K562 (cell line): ENCODE measurements at regions not wholly inside any gene's neighbourhood (a gene's known extent, or its start where the extent isn't known, plus 50 kb on each side); places are given as distances from the start of the nearest gene placed in this dataset.

Experiments used
- ATAC-seq: fragments of 200-7000 bp; cut with Tn5 transposase; 3 replicates; pipeline ENCODE4 v1.9.1; 2020; ENCODE audit warnings: moderate library complexity
- BruUV-seq: library from RNA; stranded (reverse); fragments of 400-500 nt; replicated peaks from 2 replicates; lab custom pipeline; 2021; lab: Mats Ljungman, UMichigan
- CTCF ChIA-PET: fragments of 300-600 bp; formaldehyde crosslinking; extraction: SDS; loops from one replicate; lab custom pipeline; 2021; ENCODE audit warnings: low intra/inter-chr PET ratio; lab: Yijun Ruan, JAX
- POLR2A ChIA-PET: fragments of 300-600, 350-650 bp; sonication (Branson Sonifier 250); formaldehyde crosslinking; extraction: SDS; loops from one replicate; lab custom pipeline; 2021; ENCODE audit warnings: antibody characterized with exemption, inconsistent platforms; lab: Yijun Ruan, JAX
- DNase-seq, 4 experiments: peaks; one replicate each; pipeline versions ENCODE4 v3.0.0 to v3.0.0-alpha.2; 2011 to 2018; ENCODE audit warnings: low spot score in 3 of 4, mixed read lengths in 3 of 4; ENCODE audit errors: extremely low read depth in 1 of 4
- FAIRE-seq: peaks from 2 replicates; lab custom pipeline; 2011; peaks lifted over from hg19 to GRCh38; lab: Jason Lieb, UNC
- H2AFZ ChIP-seq: 2 replicates; pipeline ENCODE4 v1.6.0; 2011; ENCODE audit warnings: low read depth, low read length, control low read depth, inconsistent platforms
- H3K27ac ChIP-seq: fragments of 200-600 bp; 3 replicates; pipeline ENCODE4 v1.8.0; 2011; ENCODE audit warnings: low read depth, mild to moderate bottlenecking, control low read depth, inconsistent platforms, low read length, moderate library complexity, mixed read lengths; ENCODE audit errors: extremely low read depth
- H3K27me3 ChIP-seq, 2 experiments: fragments of 300-600 bp in 1 of 2; 2 replicates in 1 of 2; 3 replicates in 1 of 2; pipeline versions ENCODE4 v1.6.0 to v1.8.0; 2011; ENCODE audit warnings: inconsistent platforms in 2 of 2, low read length in 2 of 2, mild to moderate bottlenecking in 1 of 2, mixed read lengths in 1 of 2, moderate library complexity in 1 of 2; ENCODE audit not compliant: control insufficient read depth in 2 of 2, insufficient read depth in 2 of 2
- H3K36me3 ChIP-seq: fragments of 300-600 bp; 3 replicates; pipeline ENCODE4 v1.8.0; 2011; ENCODE audit warnings: mild to moderate bottlenecking, low read length, inconsistent platforms; ENCODE audit not compliant: control insufficient read depth, insufficient read depth
- H3K4me1 ChIP-seq, 2 experiments: fragments of 200-600 bp in 1 of 2; replicated peaks in 1 of 2; 2 replicates in 1 of 2; 3 replicates in 1 of 2; pipeline versions ENCODE4 v1.5.1 to v1.8.0; 2011; ENCODE audit warnings: inconsistent platforms in 2 of 2, low read length in 2 of 2, mild to moderate bottlenecking in 1 of 2, mixed read lengths in 1 of 2, moderate library complexity in 1 of 2; ENCODE audit not compliant: control insufficient read depth in 2 of 2, insufficient read depth in 2 of 2
- H3K4me2 ChIP-seq: 2 replicates; pipeline ENCODE4 v1.6.1; 2011; ENCODE audit warnings: low read length, control low read depth, inconsistent platforms, mixed read lengths; ENCODE audit not compliant: insufficient read depth
- H3K4me3 ChIP-seq: fragments of 200-600 bp; sonication (generic), shearing (Covaris generic); 2 replicates; pipeline ENCODE4 v1.5.1; 2016; ENCODE audit warnings: control low read depth, inconsistent platforms
- H3K79me2 ChIP-seq: fragments of 200-600 bp; 3 replicates; pipeline ENCODE4 v1.8.0; 2011; ENCODE audit warnings: low read length, inconsistent platforms; ENCODE audit not compliant: control insufficient read depth, insufficient read depth
- H3K9ac ChIP-seq, 2 experiments: 2 replicates each; pipeline versions ENCODE4 v1.6.0 to v1.6.1; 2011; ENCODE audit warnings: low read depth in 2 of 2, low read length in 2 of 2, control low read depth in 1 of 2, inconsistent platforms in 1 of 2, mild to moderate bottlenecking in 1 of 2, mixed read lengths in 1 of 2; ENCODE audit not compliant: insufficient read depth in 1 of 2
- H3K9me1 ChIP-seq: one replicate; pipeline ENCODE4 v1.6.0; 2011; ENCODE audit warnings: inconsistent platforms, mild to moderate bottlenecking, low read length, moderate library complexity; ENCODE audit not compliant: control insufficient read depth, insufficient read depth
- H3K9me3 ChIP-seq: replicated peaks from 2 replicates; pipeline ENCODE4 v1.5.1; 2011; ENCODE audit warnings: low read depth, low read length, inconsistent platforms; ENCODE audit not compliant: control insufficient read depth, insufficient read depth
- H4K20me1 ChIP-seq: replicated peaks from 2 replicates; pipeline ENCODE4 v1.6.1; 2011; ENCODE audit warnings: low read length, inconsistent platforms, mixed read lengths; ENCODE audit not compliant: control insufficient read depth, insufficient read depth
- C11orf30 ChIP-seq: fragments of 450-650 bp; IDR thresholded peaks from 2 replicates; pipeline ENCODE4 v1.6.1; 2016; ENCODE audit warnings: low read depth, mild to moderate bottlenecking
- MEF2A ChIP-seq: IDR thresholded peaks from 2 replicates; pipeline ENCODE4 v1.6.1; 2011; ENCODE audit warnings: low read depth, mild to moderate bottlenecking, low read length, moderate library complexity; ENCODE audit not compliant: control insufficient read depth
- NCOA1 ChIP-seq: fragments of 450-650 bp; IDR thresholded peaks from 2 replicates; pipeline ENCODE4 v1.6.1; 2016; ENCODE audit warnings: low read depth
- PHF8 ChIP-seq: fragments of 200-600 bp; sonication (generic); IDR thresholded peaks from 2 replicates; pipeline ENCODE4 v1.6.1; 2012; ENCODE audit warnings: mixed run types, mild to moderate bottlenecking, inconsistent platforms, low read length, moderate library complexity, borderline replicate concordance
- RHOXF2B ChIP-seq: fragments of 250-450 bp; sonication (Bioruptor Pico); conservative IDR thresholded peaks from 2 replicates; pipeline ENCODE4 v1.5.1; 2021
- SMARCA4 ChIP-seq: fragments of 450-650 bp; IDR thresholded peaks from 2 replicates; pipeline ENCODE4 v1.6.1; 2016
- TAF15 ChIP-seq: fragments of 200-400 bp; formaldehyde crosslinking; IDR thresholded peaks from 2 replicates; pipeline ENCODE4 v1.6.1; 2017; ENCODE audit warnings: mild to moderate bottlenecking, low read depth, low read length, moderate library complexity
- YY1 ChIP-seq, 3 experiments: IDR thresholded peaks; 2 replicates each; pipeline ENCODE4 v1.6.1; 2011; ENCODE audit warnings: low read length in 2 of 3, mild to moderate bottlenecking in 2 of 3, moderate library complexity in 2 of 3, borderline replicate concordance in 1 of 3, control low read depth in 1 of 3, low read depth in 1 of 3; ENCODE audit not compliant: insufficient read depth in 3 of 3, insufficient replicate concordance in 2 of 3, control insufficient read depth in 1 of 3, insufficient read length in 1 of 3; ENCODE audit errors: extremely low read depth in 1 of 3
- ZBTB1 ChIP-seq: sonication (generic); formaldehyde crosslinking; IDR thresholded peaks from 2 replicates; pipeline ENCODE4 v1.8.1; 2023; ENCODE audit warnings: missing genetic modification reagents, low read depth, mild to moderate bottlenecking, borderline replicate concordance
- ZNF24 ChIP-seq: fragments of 450-650 bp; IDR thresholded peaks from 2 replicates; pipeline ENCODE4 v1.6.1; 2016
- ZNF431 ChIP-seq: sonication (generic); formaldehyde crosslinking; IDR thresholded peaks from 2 replicates; pipeline ENCODE4 v1.8.0; 2022; ENCODE audit warnings: mild to moderate bottlenecking, missing genetic modification reagents
- WGBS: fragments of 100-300 bp; shearing (Covaris generic); methylation state at CpG from one replicate; pipeline ENCODE4 v1.1.6; 2016; ENCODE audit warnings: low coverage, mixed read lengths; ENCODE audit not compliant: insufficient coverage; ENCODE audit errors: missing lambda C conversion rate; 5-methylcytosine and 5-hydroxymethylcytosine counted together
- in situ Hi-C: fragments of 300-500 bp; cut with MboI; formaldehyde crosslinking; loops from 4 replicates; pipeline ENCODE4 v1.15.0; 2018; ENCODE audit warnings: inconsistent platforms, mixed read lengths
- intact Hi-C: fragments of 100-400 bp; cut with micrococcal nuclease; formaldehyde crosslinking; loops from 2 replicates; pipeline ENCODE4 v1.14.2; 2022
- TF ChIP-seq, protein P1 (sequence below): sonication (generic); formaldehyde crosslinking; IDR thresholded peaks from 2 replicates; pipeline ENCODE4 v1.8.0; 2022; ENCODE audit warnings: mild to moderate bottlenecking, missing genetic modification reagents
- TF ChIP-seq, protein P2 (sequence below): fragments of 450-650 bp; formaldehyde crosslinking; IDR thresholded peaks from 2 replicates; pipeline ENCODE4 v1.4.0; 2020; ENCODE audit warnings: mild to moderate bottlenecking, moderate library complexity
- TF ChIP-seq, protein P3 (sequence below): IDR thresholded peaks from 2 replicates; pipeline ENCODE4 v1.6.1; 2014; ENCODE audit warnings: antibody characterized with exemption
- TF ChIP-seq, protein P4 (sequence below): IDR thresholded peaks from 2 replicates; pipeline ENCODE4 v1.6.1; 2011; ENCODE audit not compliant: insufficient read length; ENCODE audit errors: extremely low read depth

DNA sequence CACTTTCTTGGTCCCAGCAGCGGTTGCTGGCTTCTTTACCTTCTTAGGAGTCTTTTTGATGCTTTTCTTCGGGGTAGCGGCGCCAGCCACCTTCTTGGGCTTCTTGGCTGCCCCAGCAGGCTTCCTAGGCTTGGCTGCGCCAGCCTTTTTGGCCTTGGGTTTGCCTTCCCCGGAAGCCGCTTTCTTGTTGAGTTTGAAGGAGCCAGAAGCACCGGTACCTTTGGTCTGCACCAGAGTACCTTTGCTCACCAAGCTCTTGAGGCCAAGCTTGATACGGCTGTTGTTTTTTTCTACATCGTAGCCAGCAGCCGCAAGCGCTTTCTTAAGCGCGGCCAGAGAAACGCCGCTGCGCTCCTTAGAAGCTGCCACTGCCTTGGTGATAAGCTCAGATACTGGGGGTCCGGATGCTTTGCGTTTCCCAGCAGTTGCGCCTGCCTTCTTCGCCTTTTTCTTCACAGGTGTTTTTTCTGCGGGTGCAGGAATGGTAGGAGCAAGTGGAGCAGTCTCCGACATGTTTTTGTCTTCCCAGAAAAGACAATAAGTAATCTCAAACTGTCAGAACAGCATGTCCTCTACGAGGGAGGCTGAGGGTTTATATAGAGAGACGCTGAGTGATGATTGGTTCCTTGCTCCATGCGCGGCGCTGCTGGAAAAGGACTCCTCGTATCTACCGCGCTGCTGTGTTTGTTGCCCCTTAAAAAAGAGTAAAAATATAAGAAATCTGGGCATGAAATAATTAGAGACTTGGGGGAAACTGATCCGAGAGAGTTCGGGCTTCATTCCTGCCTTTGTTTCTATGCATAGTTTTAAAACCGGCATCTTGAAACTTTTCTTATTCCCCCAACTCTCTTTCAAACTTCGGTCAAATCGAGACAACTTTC, 130.3 kb upstream of the BTN3A2 start:
- peak overlapping the region; percentile 77 to 93 for H3K9ac ChIP-seq
- no peaks in the 10 kb centered on the region for H4K20me1 ChIP-seq
- intact Hi-C loops (loop anchor here (1.0 kb wide), 1 partner anchor 18 kb away; a partner anchor contains a TSS), in situ Hi-C loops (no loop called here)
- BruUV-seq: TSS peak; percentile 79
- H3K4me1 ChIP-seq: peaks cover 16 to 20% of the 10 kb centered on the region in 2 experiments; a peak in 4 of 5 replicates
- peaks cover 23% of the 10 kb centered on the region for H3K79me2 ChIP-seq
- CTCF ChIA-PET: no interaction called here
- no peaks in the 10 kb centered on the region for H3K9me3 ChIP-seq
- under 1% methylated on average over 36 of the region's 36 CpGs for WGBS
- ATAC-seq (peak; percentile 89), DNase-seq (peak; percentile 71 to 93 (median 83)), FAIRE-seq (peak; percentile 92)
- POLR2A ChIA-PET: interaction anchor here (0.6 to 6.9 kb wide), 38 partner anchors 8 to 915 kb away, joined by 3 to 147 read pairs (median 4); a partner anchor contains a TSS
- peak overlapping the region; percentile 73 for H3K27ac ChIP-seq
- H3K4me2 ChIP-seq: peak overlapping the region; percentile 85
- no peaks in the 10 kb centered on the region for H3K36me3 ChIP-seq
- no peaks in the 10 kb centered on the region for H3K27me3 ChIP-seq
- peak overlapping the region; percentile 94 for H2AFZ ChIP-seq
- H3K9me1 ChIP-seq: no peaks in the 10 kb centered on the region
- H3K4me3 ChIP-seq: peak overlapping the region; percentile 40
- TF ChIP-seq RHOXF2B (CRISPR knock-in tag) (no peak), TAF15 (no peak), YY1 (IDR thresholded peaks at IDR 0.05; ENCODE audit: borderline replicate concordance in 1 of 3, control insufficient read depth in 1 of 3, extremely low read depth in 1 of 3, insufficient read depth in 3 of 3, insufficient read length in 1 of 3, insufficient replicate concordance in 2 of 3, low read depth in 1 of 3, low read length in 2 of 3) (peak in 2 of 3 experiments; percentile 65 to 72), ZNF24 (0 out of 2 replicates have a peak, but pooled peaks have one; percentile 10), ZNF431 (CRISPR knock-in tag) (0 out of 2 replicates have a peak, but pooled peaks have one; percentile 30), SMARCA4 (peak; percentile 64), PHF8 (peak; percentile 54; the same call in 1 of the 2 replicates), C11orf30 (0 out of 2 replicates have a peak, but pooled peaks have one; percentile 11), MEF2A (peak; percentile 2; the same call in 1 of the 2 replicates), NCOA1 (0 out of 2 replicates have a peak, but pooled peaks have one; percentile 18), ZBTB1 (CRISPR knock-in tag) (no peak)
- TF ChIP-seq, protein P1, sequence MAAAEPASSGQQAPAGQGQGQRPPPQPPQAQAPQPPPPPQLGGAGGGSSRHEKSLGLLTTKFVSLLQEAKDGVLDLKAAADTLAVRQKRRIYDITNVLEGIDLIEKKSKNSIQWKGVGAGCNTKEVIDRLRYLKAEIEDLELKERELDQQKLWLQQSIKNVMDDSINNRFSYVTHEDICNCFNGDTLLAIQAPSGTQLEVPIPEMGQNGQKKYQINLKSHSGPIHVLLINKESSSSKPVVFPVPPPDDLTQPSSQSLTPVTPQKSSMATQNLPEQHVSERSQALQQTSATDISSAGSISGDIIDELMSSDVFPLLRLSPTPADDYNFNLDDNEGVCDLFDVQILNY: no peak; the same call in none of the 2 replicates
- TF ChIP-seq, protein P2, sequence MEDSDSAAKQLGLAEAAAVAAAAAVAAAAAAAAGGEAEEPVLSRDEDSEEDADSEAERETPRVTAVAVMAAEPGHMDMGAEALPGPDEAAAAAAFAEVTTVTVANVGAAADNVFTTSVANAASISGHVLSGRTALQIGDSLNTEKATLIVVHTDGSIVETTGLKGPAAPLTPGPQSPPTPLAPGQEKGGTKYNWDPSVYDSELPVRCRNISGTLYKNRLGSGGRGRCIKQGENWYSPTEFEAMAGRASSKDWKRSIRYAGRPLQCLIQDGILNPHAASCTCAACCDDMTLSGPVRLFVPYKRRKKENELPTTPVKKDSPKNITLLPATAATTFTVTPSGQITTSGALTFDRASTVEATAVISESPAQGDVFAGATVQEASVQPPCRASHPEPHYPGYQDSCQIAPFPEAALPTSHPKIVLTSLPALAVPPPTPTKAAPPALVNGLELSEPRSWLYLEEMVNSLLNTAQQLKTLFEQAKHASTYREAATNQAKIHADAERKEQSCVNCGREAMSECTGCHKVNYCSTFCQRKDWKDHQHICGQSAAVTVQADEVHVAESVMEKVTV: peak; percentile 13; the same call in 1 of the 2 replicates
- TF ChIP-seq, protein P3, sequence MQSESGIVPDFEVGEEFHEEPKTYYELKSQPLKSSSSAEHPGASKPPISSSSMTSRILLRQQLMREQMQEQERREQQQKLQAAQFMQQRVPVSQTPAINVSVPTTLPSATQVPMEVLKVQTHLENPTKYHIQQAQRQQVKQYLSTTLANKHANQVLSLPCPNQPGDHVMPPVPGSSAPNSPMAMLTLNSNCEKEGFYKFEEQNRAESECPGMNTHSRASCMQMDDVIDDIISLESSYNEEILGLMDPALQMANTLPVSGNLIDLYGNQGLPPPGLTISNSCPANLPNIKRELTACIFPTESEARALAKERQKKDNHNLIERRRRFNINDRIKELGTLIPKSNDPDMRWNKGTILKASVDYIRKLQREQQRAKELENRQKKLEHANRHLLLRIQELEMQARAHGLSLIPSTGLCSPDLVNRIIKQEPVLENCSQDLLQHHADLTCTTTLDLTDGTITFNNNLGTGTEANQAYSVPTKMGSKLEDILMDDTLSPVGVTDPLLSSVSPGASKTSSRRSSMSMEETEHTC: 0 out of 2 replicates have a peak, but pooled peaks have one; percentile 38
- TF ChIP-seq, protein P4, sequence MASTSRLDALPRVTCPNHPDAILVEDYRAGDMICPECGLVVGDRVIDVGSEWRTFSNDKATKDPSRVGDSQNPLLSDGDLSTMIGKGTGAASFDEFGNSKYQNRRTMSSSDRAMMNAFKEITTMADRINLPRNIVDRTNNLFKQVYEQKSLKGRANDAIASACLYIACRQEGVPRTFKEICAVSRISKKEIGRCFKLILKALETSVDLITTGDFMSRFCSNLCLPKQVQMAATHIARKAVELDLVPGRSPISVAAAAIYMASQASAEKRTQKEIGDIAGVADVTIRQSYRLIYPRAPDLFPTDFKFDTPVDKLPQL: peak; percentile 92
